ENCODE measurements at regions not wholly inside any gene's neighbourhood (a gene's known extent, or its start where the extent isn't known, plus 50 kb on each side); places are given as distances from the start of the nearest gene placed in this dataset.

GRCh38 chr2:13227578-13227977 lies 510.8 kb downstream of the TRIB2 start:
- Histone ChIP-seq H3K27ac (no peak overlapping the region), H3K9me3 (no peaks in the 10 kb centered on the region), H3K36me3 (no peaks in the 10 kb centered on the region), H3K4me1 (no peaks in the 10 kb centered on the region), H3K27me3 (no peaks in the 10 kb centered on the region), H3K4me3 (no peak overlapping the region)
- DNase-seq: no peak
- intact Hi-C loops (cut with DNase I): no loop called here
- WGBS, 4 donors: 64 to 81% (median 65%) methylated on average over 5 of the region's 5 CpGs
- TF ChIP-seq, protein P1, sequence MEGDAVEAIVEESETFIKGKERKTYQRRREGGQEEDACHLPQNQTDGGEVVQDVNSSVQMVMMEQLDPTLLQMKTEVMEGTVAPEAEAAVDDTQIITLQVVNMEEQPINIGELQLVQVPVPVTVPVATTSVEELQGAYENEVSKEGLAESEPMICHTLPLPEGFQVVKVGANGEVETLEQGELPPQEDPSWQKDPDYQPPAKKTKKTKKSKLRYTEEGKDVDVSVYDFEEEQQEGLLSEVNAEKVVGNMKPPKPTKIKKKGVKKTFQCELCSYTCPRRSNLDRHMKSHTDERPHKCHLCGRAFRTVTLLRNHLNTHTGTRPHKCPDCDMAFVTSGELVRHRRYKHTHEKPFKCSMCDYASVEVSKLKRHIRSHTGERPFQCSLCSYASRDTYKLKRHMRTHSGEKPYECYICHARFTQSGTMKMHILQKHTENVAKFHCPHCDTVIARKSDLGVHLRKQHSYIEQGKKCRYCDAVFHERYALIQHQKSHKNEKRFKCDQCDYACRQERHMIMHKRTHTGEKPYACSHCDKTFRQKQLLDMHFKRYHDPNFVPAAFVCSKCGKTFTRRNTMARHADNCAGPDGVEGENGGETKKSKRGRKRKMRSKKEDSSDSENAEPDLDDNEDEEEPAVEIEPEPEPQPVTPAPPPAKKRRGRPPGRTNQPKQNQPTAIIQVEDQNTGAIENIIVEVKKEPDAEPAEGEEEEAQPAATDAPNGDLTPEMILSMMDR (IDR thresholded peaks at IDR 0.05): no peak
- ATAC-seq: no peak

- no peak overlapping the region for H3K4me3 ChIP-seq
- H3K27ac ChIP-seq: no peak overlapping the region
- intact Hi-C loops (cut with DNase I): no loop called here
- 66 to 78% (median 69%) methylated on average over 1 of the region's 1 CpG for WGBS, 4 donors
- DNase-seq (no peak), ATAC-seq (no peak)
- H3K9me3 ChIP-seq: no peaks in the 10 kb centered on the region
- H3K36me3 ChIP-seq: no peaks in the 10 kb centered on the region
- TF ChIP-seq, protein P1 (IDR thresholded peaks at IDR 0.05): no peak
- TF ChIP-seq POLR2A (IDR thresholded peaks at IDR 0.05): no peak
- no peaks in the 10 kb centered on the region for H3K4me1 ChIP-seq
- no peaks in the 10 kb centered on the region for H3K27me3 ChIP-seq
Measured at GRCh38 chr2:13230221-13230620, 513.5 kb downstream of the TRIB2 start.

GRCh38 chr2:13240061-13240460 lies 523.3 kb downstream of the TRIB2 start:
- TF ChIP-seq, protein P1 (IDR thresholded peaks at IDR 0.05): no peak
- no peak for TF ChIP-seq POLR2A (IDR thresholded peaks at IDR 0.05)
- no peak for DNase-seq
- intact Hi-C loops (cut with DNase I): no loop called here
- Histone ChIP-seq H3K4me3 (no peak overlapping the region), H3K36me3 (no peaks in the 10 kb centered on the region), H3K4me1 (no peaks in the 10 kb centered on the region), H3K27ac (no peak overlapping the region), H3K9me3 (no peaks in the 10 kb centered on the region), H3K27me3 (no peaks in the 10 kb centered on the region)
- ATAC-seq: no peak

GRCh38 chr2:13240789-13241487 lies 524.2 kb downstream of the TRIB2 start:
- ATAC-seq: no peak
- WGBS, 4 donors: 83 to 87% (median 84%) methylated on average over 11 of the region's 11 CpGs

More at GRCh38 chr2:13240789-13241487, 524.2 kb downstream of the TRIB2 start:
- no peak for TF ChIP-seq POLR2A (IDR thresholded peaks at IDR 0.05)
- TF ChIP-seq, protein P1 (IDR thresholded peaks at IDR 0.05): no peak
- no peak overlapping the region for H3K27ac ChIP-seq
- H3K4me3 ChIP-seq: no peak overlapping the region
- no peaks in the 10 kb centered on the region for H3K9me3 ChIP-seq
- DNase-seq: no peak
- H3K27me3 ChIP-seq: no peaks in the 10 kb centered on the region
- intact Hi-C loops (cut with DNase I): no loop called here
- H3K4me1 ChIP-seq: no peaks in the 10 kb centered on the region
- H3K36me3 ChIP-seq: no peaks in the 10 kb centered on the region

Measured in heart left ventricle (tissue), 16 donors.